Ovary (tissue), 3 donors: ENCODE measurements at regions not wholly inside any gene's neighbourhood (a gene's known extent, or its start where the extent isn't known, plus 50 kb on each side); places are given as distances from the start of the nearest gene placed in this dataset.

ENCODE experiments used
- POLR2A ChIP-seq: fragments of 450-650 bp; IDR thresholded peaks from one replicate; pipeline ENCODE4 v1.6.1; 2017; ENCODE audit warnings: antibody characterized with exemption, mild to moderate bottlenecking, moderate library complexity
- TF ChIP-seq, protein P1 (sequence below), 3 donors: fragments of 450-650 bp in 2 of 3; fragments of 200-600 bp in 1 of 3; IDR thresholded peaks; one replicate each; pipeline versions ENCODE4 v1.5.1 to v1.8.0; 2016 to 2022; ENCODE audit warnings: antibody characterized with exemption in 3 of 3, mild to moderate bottlenecking in 1 of 3
- donor health status: DM: no; HTN: no; CAD: no.

- TF ChIP-seq, protein P1, sequence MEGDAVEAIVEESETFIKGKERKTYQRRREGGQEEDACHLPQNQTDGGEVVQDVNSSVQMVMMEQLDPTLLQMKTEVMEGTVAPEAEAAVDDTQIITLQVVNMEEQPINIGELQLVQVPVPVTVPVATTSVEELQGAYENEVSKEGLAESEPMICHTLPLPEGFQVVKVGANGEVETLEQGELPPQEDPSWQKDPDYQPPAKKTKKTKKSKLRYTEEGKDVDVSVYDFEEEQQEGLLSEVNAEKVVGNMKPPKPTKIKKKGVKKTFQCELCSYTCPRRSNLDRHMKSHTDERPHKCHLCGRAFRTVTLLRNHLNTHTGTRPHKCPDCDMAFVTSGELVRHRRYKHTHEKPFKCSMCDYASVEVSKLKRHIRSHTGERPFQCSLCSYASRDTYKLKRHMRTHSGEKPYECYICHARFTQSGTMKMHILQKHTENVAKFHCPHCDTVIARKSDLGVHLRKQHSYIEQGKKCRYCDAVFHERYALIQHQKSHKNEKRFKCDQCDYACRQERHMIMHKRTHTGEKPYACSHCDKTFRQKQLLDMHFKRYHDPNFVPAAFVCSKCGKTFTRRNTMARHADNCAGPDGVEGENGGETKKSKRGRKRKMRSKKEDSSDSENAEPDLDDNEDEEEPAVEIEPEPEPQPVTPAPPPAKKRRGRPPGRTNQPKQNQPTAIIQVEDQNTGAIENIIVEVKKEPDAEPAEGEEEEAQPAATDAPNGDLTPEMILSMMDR (IDR thresholded peaks at IDR 0.05), result no peak
- no peak for TF ChIP-seq POLR2A
These were observed 308.9 kb upstream of the ATP5MC3 start for GRCh38 chr2:175490360-175490791.
